SIG-M5 treated with dmso at 0.1 percent for 504 hours (cell line): ENCODE measurements at regions not wholly inside any gene's neighbourhood (a gene's known extent, or its start where the extent isn't known, plus 50 kb on each side); places are given as distances from the start of the nearest gene placed in this dataset.

ENCODE experiments used
- DNase-seq: peaks from one replicate; lab custom pipeline; 2025; ENCODE audit not compliant: unreplicated experiment; lab: John Stamatoyannopoulos, UW

- no peak for DNase-seq
These were observed 355.4 kb downstream of the CRPPA start for GRCh38 chr7:16065939-16066338.

GRCh38 chr7:16063716-16064675 is 357.3 kb downstream of the CRPPA start:
- DNase-seq, result no peak

GRCh38 chr7:16063221-16063620 is 358.1 kb downstream of the CRPPA start:
- DNase-seq, result peak; percentile 25

GRCh38 chr7:16062269-16062668 is 359.1 kb downstream of the CRPPA start:
- DNase-seq, result no peak

- no peak for DNase-seq
These were observed 359.7 kb downstream of the CRPPA start for GRCh38 chr7:16061630-16062029.

- no peak for DNase-seq
These were observed 360.3 kb downstream of the CRPPA start for GRCh38 chr7:16061011-16061410.

GRCh38 chr7:16060502-16060901 is 360.8 kb downstream of the CRPPA start:
- no peak for DNase-seq

- DNase-seq, result peak; percentile 19
These were observed 365.9 kb downstream of the CRPPA start for GRCh38 chr7:16055263-16055976.

- no peak for DNase-seq
These were observed 365.2 kb upstream of the MEOX2 start for GRCh38 chr7:16051561-16052255.

- DNase-seq, result no peak
These were observed 359.6 kb upstream of the MEOX2 start for GRCh38 chr7:16046041-16046440.

- no peak for DNase-seq
These were observed 358.8 kb upstream of the MEOX2 start for GRCh38 chr7:16045296-16045695.

- DNase-seq, result no peak
These were observed 358.2 kb upstream of the MEOX2 start for GRCh38 chr7:16044645-16045044.

GRCh38 chr7:16040346-16040745 is 353.9 kb upstream of the MEOX2 start:
- no peak for DNase-seq

GRCh38 chr7:16038906-16039305 is 352.4 kb upstream of the MEOX2 start:
- DNase-seq, result no peak

GRCh38 chr7:16035392-16035791 is 348.9 kb upstream of the MEOX2 start:
- DNase-seq, result no peak

GRCh38 chr7:16034866-16035265 is 348.4 kb upstream of the MEOX2 start:
- no peak for DNase-seq

GRCh38 chr7:16034353-16034752 is 347.9 kb upstream of the MEOX2 start:
- DNase-seq, result no peak

- DNase-seq, result no peak
These were observed 346.8 kb upstream of the MEOX2 start for GRCh38 chr7:16033233-16033632.

- no peak for DNase-seq
These were observed 342.2 kb upstream of the MEOX2 start for GRCh38 chr7:16028636-16029035.

GRCh38 chr7:16028103-16028502 is 341.6 kb upstream of the MEOX2 start:
- DNase-seq, result no peak

- DNase-seq, result no peak
These were observed 340.9 kb upstream of the MEOX2 start for GRCh38 chr7:16027396-16027795.
